ENCODE measurements at regions not wholly inside any gene's neighbourhood (a gene's known extent, or its start where the extent isn't known, plus 50 kb on each side); places are given as distances from the start of the nearest gene placed in this dataset.

DNA sequence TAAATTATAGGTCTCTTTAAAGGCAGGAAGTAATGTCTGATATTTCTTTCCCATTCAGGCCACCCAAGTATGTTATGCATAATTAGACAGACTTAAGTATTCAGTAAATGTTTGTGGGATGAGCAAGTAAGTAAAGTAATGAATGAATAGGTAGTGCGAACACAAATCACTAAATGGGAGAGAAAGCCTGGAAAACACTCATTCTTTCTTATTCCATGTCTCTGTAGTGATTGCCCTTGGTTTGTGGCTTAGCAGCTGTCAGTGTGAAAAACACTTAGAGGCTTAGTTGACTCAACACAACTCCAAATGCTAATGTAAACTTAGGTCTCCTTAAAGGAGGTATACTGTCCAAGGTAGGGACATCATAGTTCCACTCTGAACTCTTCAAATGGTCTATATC lies 182.5 kb downstream of the ZC3H11B start:
- TF ChIP-seq, protein P1, sequence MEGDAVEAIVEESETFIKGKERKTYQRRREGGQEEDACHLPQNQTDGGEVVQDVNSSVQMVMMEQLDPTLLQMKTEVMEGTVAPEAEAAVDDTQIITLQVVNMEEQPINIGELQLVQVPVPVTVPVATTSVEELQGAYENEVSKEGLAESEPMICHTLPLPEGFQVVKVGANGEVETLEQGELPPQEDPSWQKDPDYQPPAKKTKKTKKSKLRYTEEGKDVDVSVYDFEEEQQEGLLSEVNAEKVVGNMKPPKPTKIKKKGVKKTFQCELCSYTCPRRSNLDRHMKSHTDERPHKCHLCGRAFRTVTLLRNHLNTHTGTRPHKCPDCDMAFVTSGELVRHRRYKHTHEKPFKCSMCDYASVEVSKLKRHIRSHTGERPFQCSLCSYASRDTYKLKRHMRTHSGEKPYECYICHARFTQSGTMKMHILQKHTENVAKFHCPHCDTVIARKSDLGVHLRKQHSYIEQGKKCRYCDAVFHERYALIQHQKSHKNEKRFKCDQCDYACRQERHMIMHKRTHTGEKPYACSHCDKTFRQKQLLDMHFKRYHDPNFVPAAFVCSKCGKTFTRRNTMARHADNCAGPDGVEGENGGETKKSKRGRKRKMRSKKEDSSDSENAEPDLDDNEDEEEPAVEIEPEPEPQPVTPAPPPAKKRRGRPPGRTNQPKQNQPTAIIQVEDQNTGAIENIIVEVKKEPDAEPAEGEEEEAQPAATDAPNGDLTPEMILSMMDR (conservative IDR thresholded peaks at IDR 0.05; ENCODE audit: low read length) = no peak
- no peak for TF ChIP-seq EZH2phosphoT487 (IDR thresholded peaks at IDR 0.05; ENCODE audit: borderline replicate concordance, low read depth, low read length)
- H3K4me1 ChIP-seq (ENCODE audit: insufficient read depth, low read length, poor library complexity, severe bottlenecking) = no peaks in the 10 kb centered on the region
- no peak overlapping the region for H3K4me2 ChIP-seq (ENCODE audit: low read length)
- no TSS peak for BruUV-seq (replicated peaks)
- no peaks in the 10 kb centered on the region for H4K20me1 ChIP-seq (ENCODE audit: insufficient read depth, low read length)
- no peaks in the 10 kb centered on the region for H3K9me3 ChIP-seq (ENCODE audit: low read length)
- no peaks in the 10 kb centered on the region for H3K36me3 ChIP-seq (ENCODE audit: insufficient read depth, low read length)
- POLR2A ChIA-PET = interaction anchor here (0.7 kb wide), 2 partner anchors 136 to 487 kb away, joined by 3 to 5 read pairs; no protein-coding TSS in a partner anchor
- no peak for DNase-seq (ENCODE audit: low spot score)
- H3K9me2 ChIP-seq (ENCODE audit: insufficient read depth, low read length) = no peaks in the 10 kb centered on the region
- H3K79me2 ChIP-seq (ENCODE audit: insufficient read depth, low read depth, low read length) = no peaks in the 10 kb centered on the region
- intact Hi-C loops (cut with micrococcal nuclease; ENCODE audit: unreplicated experiment) = no loop called here
- no peak overlapping the region for H3K4me3 ChIP-seq (ENCODE audit: low read depth, low read length, poor library complexity, severe bottlenecking)
- CTCF ChIA-PET (ENCODE audit: unreplicated experiment) = no interaction called here
- no peak overlapping the region for H2AFZ ChIP-seq (ENCODE audit: low read length)
- no peak overlapping the region for H3K27ac ChIP-seq (ENCODE audit: low read depth, low read length, poor library complexity, severe bottlenecking)

DNA sequence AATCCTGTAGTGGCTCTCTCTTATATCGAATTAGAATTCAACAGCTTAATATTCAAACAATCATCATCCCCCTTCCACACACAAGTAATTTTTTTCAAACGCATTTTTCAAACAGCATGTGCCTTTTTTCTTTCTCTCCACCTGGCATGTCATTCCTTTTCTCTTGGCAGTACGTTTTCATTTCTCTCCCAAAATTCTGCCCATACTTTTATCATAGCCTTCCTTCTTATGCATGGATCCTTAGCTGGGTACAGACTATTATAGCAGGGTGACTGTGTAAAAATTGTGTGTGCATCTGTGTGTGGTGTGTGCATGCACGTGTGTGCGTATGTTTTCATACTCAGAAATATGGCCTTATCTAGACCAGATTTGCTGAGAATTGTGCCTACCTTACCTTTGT lies 184.3 kb downstream of the ZC3H11B start:
- CTCF ChIA-PET (ENCODE audit: unreplicated experiment) = no interaction called here
- H3K9me3 ChIP-seq (ENCODE audit: low read length) = no peaks in the 10 kb centered on the region
- no peak overlapping the region for H3K4me2 ChIP-seq (ENCODE audit: low read length)
- POLR2A ChIA-PET = interaction anchor here (0.6 kb wide), 1 partner anchor 630 kb away, joined by 3 read pairs; no protein-coding TSS in a partner anchor
- intact Hi-C loops (cut with micrococcal nuclease; ENCODE audit: unreplicated experiment) = no loop called here
- H2AFZ ChIP-seq (ENCODE audit: low read length) = no peak overlapping the region
- BruUV-seq (replicated peaks) = no TSS peak
- H3K79me2 ChIP-seq (ENCODE audit: insufficient read depth, low read depth, low read length) = no peaks in the 10 kb centered on the region
- H4K20me1 ChIP-seq (ENCODE audit: insufficient read depth, low read length) = no peaks in the 10 kb centered on the region
- H3K36me3 ChIP-seq (ENCODE audit: insufficient read depth, low read length) = no peaks in the 10 kb centered on the region
- no peaks in the 10 kb centered on the region for H3K4me1 ChIP-seq (ENCODE audit: insufficient read depth, low read length, poor library complexity, severe bottlenecking)
- no peak for DNase-seq (ENCODE audit: low spot score)
- no peaks in the 10 kb centered on the region for H3K9me2 ChIP-seq (ENCODE audit: insufficient read depth, low read length)
- no peak for TF ChIP-seq EZH2phosphoT487 (IDR thresholded peaks at IDR 0.05; ENCODE audit: borderline replicate concordance, low read depth, low read length)
- TF ChIP-seq, protein P1 (conservative IDR thresholded peaks at IDR 0.05; ENCODE audit: low read length) = no peak
- H3K27ac ChIP-seq (ENCODE audit: low read depth, low read length, poor library complexity, severe bottlenecking) = no peak overlapping the region
- H3K4me3 ChIP-seq (ENCODE audit: low read depth, low read length, poor library complexity, severe bottlenecking) = no peak overlapping the region

DNA sequence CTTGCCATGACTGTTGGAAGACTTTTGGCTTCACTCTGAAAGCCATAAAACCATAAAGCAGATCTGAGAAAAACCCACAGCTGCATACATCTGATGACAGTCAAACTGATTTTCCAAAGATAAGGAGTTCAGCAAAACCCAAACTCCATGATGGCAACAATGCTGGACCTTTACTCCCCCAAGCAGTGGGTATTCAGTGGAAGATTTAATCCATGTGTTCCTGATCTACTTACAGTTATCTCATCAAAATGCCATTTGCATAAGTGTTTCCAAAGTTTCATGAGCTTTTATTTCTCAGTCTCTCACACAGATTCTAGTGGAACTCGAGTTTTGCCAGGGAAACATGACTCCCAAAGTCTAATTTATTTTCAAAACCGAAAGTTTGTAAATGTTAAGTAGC lies 184.9 kb downstream of the ZC3H11B start:
- no peaks in the 10 kb centered on the region for H3K9me3 ChIP-seq (ENCODE audit: low read length)
- H2AFZ ChIP-seq (ENCODE audit: low read length) = no peak overlapping the region
- intact Hi-C loops (cut with micrococcal nuclease; ENCODE audit: unreplicated experiment) = no loop called here
- H4K20me1 ChIP-seq (ENCODE audit: insufficient read depth, low read length) = no peaks in the 10 kb centered on the region
- no peaks in the 10 kb centered on the region for H3K4me1 ChIP-seq (ENCODE audit: insufficient read depth, low read length, poor library complexity, severe bottlenecking)
- TF ChIP-seq, protein P1 (conservative IDR thresholded peaks at IDR 0.05; ENCODE audit: low read length) = no peak
- TF ChIP-seq EZH2phosphoT487 (IDR thresholded peaks at IDR 0.05; ENCODE audit: borderline replicate concordance, low read depth, low read length) = no peak
- no peak for DNase-seq (ENCODE audit: low spot score)
- BruUV-seq (replicated peaks) = no TSS peak
- no peaks in the 10 kb centered on the region for H3K9me2 ChIP-seq (ENCODE audit: insufficient read depth, low read length)
- ChIA-PET CTCF (ENCODE audit: unreplicated experiment) (no interaction called here), POLR2A (interaction anchor here (0.6 kb wide), 1 partner anchor 630 kb away, joined by 3 read pairs; no protein-coding TSS in a partner anchor)
- no peak overlapping the region for H3K4me3 ChIP-seq (ENCODE audit: low read depth, low read length, poor library complexity, severe bottlenecking)
- H3K4me2 ChIP-seq (ENCODE audit: low read length) = no peak overlapping the region
- H3K79me2 ChIP-seq (ENCODE audit: insufficient read depth, low read depth, low read length) = no peaks in the 10 kb centered on the region
- no peaks in the 10 kb centered on the region for H3K36me3 ChIP-seq (ENCODE audit: insufficient read depth, low read length)
- H3K27ac ChIP-seq (ENCODE audit: low read depth, low read length, poor library complexity, severe bottlenecking) = no peak overlapping the region
